ENCODE measurements at regions not wholly inside any gene's neighbourhood (a gene's known extent, or its start where the extent isn't known, plus 50 kb on each side); places are given as distances from the start of the nearest gene placed in this dataset.

DNA sequence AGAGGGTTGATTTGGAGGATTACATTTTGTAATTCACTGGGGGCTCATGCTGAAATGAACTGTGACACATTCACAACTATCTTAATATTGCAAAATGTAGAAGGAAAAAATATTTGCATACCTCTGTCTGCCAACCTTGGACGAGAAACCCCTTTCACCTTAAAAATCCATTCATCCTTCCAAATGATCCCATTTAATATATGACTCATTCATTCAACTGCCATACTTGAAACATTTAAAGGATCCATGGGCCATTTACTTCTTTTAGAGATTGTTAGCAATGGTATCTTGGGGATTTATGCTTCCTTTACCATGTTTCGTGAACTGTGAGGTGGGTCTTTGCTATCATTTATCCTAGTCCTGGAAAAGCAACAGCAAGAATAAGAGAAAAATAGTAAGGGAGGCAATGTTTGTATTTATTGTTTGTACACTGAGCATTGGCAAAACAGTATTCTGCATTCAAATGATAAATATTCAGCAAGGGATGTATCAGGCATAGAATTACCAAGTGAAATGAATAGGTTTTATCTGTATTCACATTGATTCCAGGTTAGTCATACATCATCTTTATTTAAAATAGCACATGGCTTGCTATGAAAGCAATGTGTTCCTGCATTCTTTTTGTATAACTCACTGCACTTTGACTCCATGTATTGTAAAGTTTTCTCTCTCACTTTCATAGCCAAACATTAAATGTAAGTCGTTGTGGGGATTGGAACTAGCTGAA is 378.1 kb downstream of the NSUN3 start:
- TF ChIP-seq CTCF (IDR thresholded peaks at IDR 0.05) (no peak), EZH2 (IDR thresholded peaks at IDR 0.05; ENCODE audit: borderline replicate concordance, insufficient read depth, low read depth, low read length, poor library complexity, severe bottlenecking) (no peak)

Data from B cell (primary cell).